Mesendoderm (in vitro differentiated cells): ENCODE measurements at regions not wholly inside any gene's neighbourhood (a gene's known extent, or its start where the extent isn't known, plus 50 kb on each side); places are given as distances from the start of the nearest gene placed in this dataset.
A peak's percentile ranks its signal among the peaks of the same experiment; 100 is the strongest.

Experiments
- DNase-seq: peaks from one replicate; pipeline ENCODE4 v3.0.0; 2013
- H2AK5ac ChIP-seq: 2 replicates; pipeline ENCODE4 v1.6.1; 2013; ENCODE audit warnings: low read length, inconsistent platforms
- H2BK120ac ChIP-seq: 2 replicates; pipeline ENCODE4 v1.6.1; 2013; ENCODE audit warnings: low read depth, mild to moderate bottlenecking, low read length, moderate library complexity, mixed read lengths
- H2BK15ac ChIP-seq: replicated peaks from 2 replicates; pipeline ENCODE4 v1.6.1; 2013; ENCODE audit warnings: low read depth, mild to moderate bottlenecking, moderate library complexity
- H2BK5ac ChIP-seq: 2 replicates; pipeline ENCODE4 v1.6.1; 2013; ENCODE audit warnings: low read length, inconsistent platforms
- H3K18ac ChIP-seq: 2 replicates; pipeline ENCODE4 v1.6.1; 2013; ENCODE audit warnings: mild to moderate bottlenecking, low read length, mixed read lengths
- H3K23ac ChIP-seq: one replicate; pipeline ENCODE4 v1.6.1; 2013; ENCODE audit warnings: low read length
- H3K27ac ChIP-seq: 2 replicates; pipeline ENCODE4 v1.5.1; 2013; ENCODE audit warnings: low read depth, mild to moderate bottlenecking, inconsistent platforms, low read length, moderate library complexity
- H3K27me3 ChIP-seq: 2 replicates; pipeline ENCODE4 v1.6.1; 2013; ENCODE audit warnings: low read length, control low read depth, mild to moderate bottlenecking, inconsistent platforms; ENCODE audit not compliant: insufficient read depth, poor library complexity
- H3K36me3 ChIP-seq: 2 replicates; pipeline ENCODE4 v1.6.1; 2013; ENCODE audit warnings: low read length, inconsistent platforms; ENCODE audit not compliant: control insufficient read depth, insufficient read depth
- H3K4ac ChIP-seq: one replicate; pipeline ENCODE4 v1.6.1; 2013; ENCODE audit warnings: low read depth, mild to moderate bottlenecking, low read length, moderate library complexity
- H3K4me1 ChIP-seq: 2 replicates; pipeline ENCODE4 v1.6.1; 2013; ENCODE audit warnings: low read depth, low read length, inconsistent platforms; ENCODE audit not compliant: control insufficient read depth
- H3K4me2 ChIP-seq: 2 replicates; pipeline ENCODE4 v1.6.1; 2013; ENCODE audit warnings: low read length
- H3K4me3 ChIP-seq: 2 replicates; pipeline ENCODE4 v1.5.1; 2013; ENCODE audit warnings: mild to moderate bottlenecking, low read length
- H3K56ac ChIP-seq: one replicate; pipeline ENCODE4 v1.6.1; 2013; ENCODE audit warnings: low read length
- H3K79me1 ChIP-seq: 2 replicates; pipeline ENCODE4 v1.6.1; 2013; ENCODE audit warnings: low read length, inconsistent platforms
- H3K79me2 ChIP-seq: 2 replicates; pipeline ENCODE4 v1.6.1; 2013; ENCODE audit warnings: mild to moderate bottlenecking, low read length; ENCODE audit not compliant: control insufficient read depth, insufficient read depth
- H3K9ac ChIP-seq: 2 replicates; pipeline ENCODE4 v1.6.1; 2013; ENCODE audit warnings: low read length, inconsistent platforms
- H4K5ac ChIP-seq: one replicate; pipeline ENCODE4 v1.6.1; 2013; ENCODE audit warnings: low read length
- H4K8ac ChIP-seq: one replicate; pipeline ENCODE4 v1.6.1; 2013; ENCODE audit warnings: low read depth, mild to moderate bottlenecking, control low read depth, low read length, moderate library complexity
- WGBS: extraction: QIAGEN DNeasy Blood & Tissue Kit; methylation state at CpG from one replicate; pipeline ENCODE4 v1.1.7; 2013; ENCODE audit warnings: low lambda C conversion rate, missing lambda C conversion rate; ENCODE audit not compliant: insufficient coverage; ENCODE audit errors: extremely low coverage; 5-methylcytosine and 5-hydroxymethylcytosine counted together

DNA sequence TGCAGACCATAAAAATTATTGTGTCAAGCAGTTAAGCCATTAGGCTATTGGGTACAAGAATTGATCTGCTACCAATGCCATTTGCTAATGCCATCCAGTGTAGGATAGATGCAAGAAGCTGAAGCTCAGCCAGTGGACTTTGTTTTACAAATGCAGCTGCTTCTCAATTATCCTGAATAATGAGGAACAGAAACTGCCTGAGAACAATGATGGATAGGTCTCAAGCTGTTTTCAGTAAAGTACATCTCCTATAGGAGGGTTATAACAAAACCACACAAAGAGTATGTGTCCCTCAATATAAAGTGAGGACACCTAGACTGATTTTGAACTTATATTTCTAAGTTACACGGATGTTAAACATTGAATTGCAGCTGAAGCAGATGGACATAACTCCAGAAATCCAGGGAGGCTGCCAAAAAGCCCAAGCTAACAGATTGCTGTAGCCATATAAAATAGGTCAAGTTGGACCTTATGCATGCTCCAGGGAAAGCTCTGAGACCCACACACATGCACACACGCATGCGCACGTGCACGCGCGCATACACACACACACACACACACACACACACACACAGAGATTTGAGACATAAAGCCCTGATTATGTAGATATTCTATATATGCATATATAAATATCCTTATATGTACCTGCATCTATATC, 482.7 kb upstream of the CD180 start:
- no CpG with 5 or more reads among the region's 7 CpGs for WGBS
- Histone ChIP-seq H3K79me2 (no peaks in the 10 kb centered on the region), H4K8ac (no peak overlapping the region), H2BK120ac (no peak overlapping the region), H3K79me1 (no peaks in the 10 kb centered on the region), H3K4me3 (no peak overlapping the region), H3K4me1 (no peaks in the 10 kb centered on the region), H3K56ac (no peak overlapping the region), H4K5ac (no peak overlapping the region), H3K27ac (no peak overlapping the region), H3K36me3 (no peaks in the 10 kb centered on the region), H3K9ac (no peak overlapping the region), H3K27me3 (no peaks in the 10 kb centered on the region), H2BK5ac (no peak overlapping the region), H3K18ac (no peak overlapping the region), H3K23ac (no peak overlapping the region), H3K4me2 (no peak overlapping the region), H2AK5ac (no peak overlapping the region), H3K4ac (no peak overlapping the region), H2BK15ac (no peak overlapping the region)
- DNase-seq = no peak

DNA sequence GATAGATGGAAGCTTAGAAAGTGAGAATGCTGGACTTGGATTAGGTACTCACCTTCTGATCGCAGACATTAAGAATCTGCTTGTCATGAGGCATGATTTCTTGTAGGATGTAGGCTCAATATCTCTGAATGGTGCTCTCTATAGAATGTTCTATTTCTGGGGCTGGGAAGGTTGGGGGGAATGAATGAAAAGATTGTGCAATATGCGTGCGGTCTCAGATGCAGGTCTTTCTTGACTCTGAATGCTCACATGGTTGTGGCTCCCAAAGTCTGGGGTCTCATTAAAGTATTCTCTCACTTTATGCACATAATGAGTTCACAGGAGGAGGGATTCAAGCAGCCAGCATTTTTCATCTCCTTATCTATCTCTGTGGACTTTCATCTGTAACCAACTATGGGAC, 482.0 kb upstream of the CD180 start:
- no peaks in the 10 kb centered on the region for H3K4me1 ChIP-seq
- H2BK15ac ChIP-seq = no peak overlapping the region
- no peak overlapping the region for H3K23ac ChIP-seq
- H2BK5ac ChIP-seq = no peak overlapping the region
- no CpG with 5 or more reads among the region's 3 CpGs for WGBS
- DNase-seq = no peak
- H2AK5ac ChIP-seq = no peak overlapping the region
- no peaks in the 10 kb centered on the region for H3K27me3 ChIP-seq
- H4K5ac ChIP-seq = no peak overlapping the region
- H3K4me2 ChIP-seq = no peak overlapping the region
- H3K9ac ChIP-seq = no peak overlapping the region
- no peak overlapping the region for H3K27ac ChIP-seq
- no peak overlapping the region for H3K4me3 ChIP-seq
- no peak overlapping the region for H3K18ac ChIP-seq
- H3K56ac ChIP-seq = no peak overlapping the region
- no peaks in the 10 kb centered on the region for H3K79me2 ChIP-seq
- no peaks in the 10 kb centered on the region for H3K79me1 ChIP-seq
- H3K36me3 ChIP-seq = no peaks in the 10 kb centered on the region
- H4K8ac ChIP-seq = no peak overlapping the region
- no peak overlapping the region for H2BK120ac ChIP-seq
- no peak overlapping the region for H3K4ac ChIP-seq

DNA sequence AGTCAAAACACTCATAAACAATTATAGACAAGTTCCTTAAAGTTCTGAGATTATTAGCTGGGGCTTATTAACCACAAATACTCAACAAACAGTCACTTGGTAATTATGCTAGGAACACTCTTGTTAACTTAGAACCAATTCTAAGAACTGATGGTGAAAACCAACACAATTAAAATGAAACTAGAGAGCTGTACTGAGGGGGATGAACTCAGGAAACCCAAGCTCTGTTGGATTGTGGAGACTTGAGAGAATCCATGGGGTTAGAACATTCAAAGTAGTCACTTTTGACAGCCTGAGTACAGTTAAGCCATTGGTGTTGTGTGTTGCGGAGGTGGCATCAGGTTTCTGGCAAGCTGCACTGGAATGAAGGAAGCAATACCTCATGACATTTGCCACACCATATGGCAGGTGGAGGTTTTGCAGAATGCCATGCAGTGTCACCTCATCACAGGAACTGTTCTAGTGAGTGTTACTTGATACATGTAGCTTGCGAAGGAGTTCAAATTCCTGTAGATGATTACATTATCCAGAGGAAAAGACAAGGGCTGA, 480.9 kb upstream of the CD180 start:
- no peak overlapping the region for H3K23ac ChIP-seq
- no CpG with 5 or more reads among the region's 2 CpGs for WGBS
- H3K18ac ChIP-seq = no peak overlapping the region
- no peaks in the 10 kb centered on the region for H3K79me2 ChIP-seq
- H2BK120ac ChIP-seq = no peak overlapping the region
- H3K4ac ChIP-seq = no peak overlapping the region
- H3K79me1 ChIP-seq = no peaks in the 10 kb centered on the region
- H2BK15ac ChIP-seq = no peak overlapping the region
- no peak overlapping the region for H3K9ac ChIP-seq
- no peak overlapping the region for H4K8ac ChIP-seq
- no peaks in the 10 kb centered on the region for H3K27me3 ChIP-seq
- H2BK5ac ChIP-seq = no peak overlapping the region
- H2AK5ac ChIP-seq = no peak overlapping the region
- no peaks in the 10 kb centered on the region for H3K4me1 ChIP-seq
- H3K56ac ChIP-seq = no peak overlapping the region
- peak; percentile 7 for DNase-seq
- no peaks in the 10 kb centered on the region for H3K36me3 ChIP-seq
- H4K5ac ChIP-seq = no peak overlapping the region
- H3K27ac ChIP-seq = no peak overlapping the region
- no peak overlapping the region for H3K4me3 ChIP-seq
- H3K4me2 ChIP-seq = no peak overlapping the region

DNA sequence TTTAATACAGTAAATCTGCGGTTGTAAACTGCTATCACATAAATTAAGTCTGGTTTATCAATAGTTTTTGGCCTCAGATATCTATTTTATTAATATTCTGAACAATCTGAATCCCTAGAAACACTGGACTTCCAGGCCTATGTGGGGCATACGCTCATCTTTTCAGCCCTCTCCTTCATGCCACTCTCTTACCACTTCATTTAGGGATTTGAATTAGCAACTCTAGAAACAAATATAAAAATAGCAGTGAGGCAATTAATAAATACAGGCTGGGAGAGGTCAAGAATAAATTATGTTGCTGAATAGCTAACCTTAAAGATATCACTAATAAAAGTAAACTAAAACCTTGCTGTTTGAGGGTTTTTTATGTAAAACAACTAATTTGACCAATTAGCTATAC, 480.3 kb upstream of the CD180 start:
- no CpG with 5 or more reads among the region's 2 CpGs for WGBS
- no peak overlapping the region for H3K4ac ChIP-seq
- H3K9ac ChIP-seq = no peak overlapping the region
- H3K79me1 ChIP-seq = no peaks in the 10 kb centered on the region
- H3K4me2 ChIP-seq = no peak overlapping the region
- H2BK5ac ChIP-seq = no peak overlapping the region
- no peak overlapping the region for H3K4me3 ChIP-seq
- no peak overlapping the region for H4K5ac ChIP-seq
- no peaks in the 10 kb centered on the region for H3K4me1 ChIP-seq
- H3K36me3 ChIP-seq = no peaks in the 10 kb centered on the region
- H3K27ac ChIP-seq = no peak overlapping the region
- no peak overlapping the region for H2BK15ac ChIP-seq
- no peak overlapping the region for H3K56ac ChIP-seq
- no peak overlapping the region for H3K18ac ChIP-seq
- no peak overlapping the region for H2BK120ac ChIP-seq
- no peak overlapping the region for H3K23ac ChIP-seq
- no peak overlapping the region for H2AK5ac ChIP-seq
- H3K79me2 ChIP-seq = no peaks in the 10 kb centered on the region
- H4K8ac ChIP-seq = no peak overlapping the region
- no peak for DNase-seq
- H3K27me3 ChIP-seq = no peaks in the 10 kb centered on the region

DNA sequence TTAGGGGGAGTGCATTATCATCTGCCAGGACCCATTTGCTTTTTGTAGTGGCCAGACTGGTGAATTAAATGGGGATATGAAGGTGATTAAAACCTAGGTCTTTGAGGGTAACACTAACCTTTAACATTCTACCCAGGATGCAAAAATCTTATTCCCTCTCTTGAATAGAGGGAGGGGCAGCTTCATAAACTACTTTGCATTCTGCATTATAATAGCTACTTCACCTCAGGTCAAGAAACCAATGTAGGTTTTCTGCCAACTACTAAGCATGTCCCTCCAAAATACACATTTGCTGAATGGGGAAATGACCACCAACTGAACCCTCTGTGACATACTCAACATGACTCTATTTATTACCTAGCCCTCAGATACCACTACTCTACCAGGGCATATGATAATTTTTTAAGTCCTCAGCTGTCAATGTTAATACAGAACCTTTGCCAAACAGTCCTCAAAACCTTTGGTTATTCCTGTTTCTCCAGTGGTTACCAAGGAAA, 477.6 kb upstream of the CD180 start:
- Histone ChIP-seq H3K4me3 (no peak overlapping the region), H3K4me2 (no peak overlapping the region), H3K4me1 (no peaks in the 10 kb centered on the region), H3K79me1 (no peaks in the 10 kb centered on the region), H2AK5ac (no peak overlapping the region), H3K23ac (no peak overlapping the region), H2BK120ac (no peak overlapping the region), H2BK5ac (no peak overlapping the region), H3K4ac (no peak overlapping the region), H3K9ac (no peak overlapping the region), H3K56ac (no peak overlapping the region), H3K18ac (no peak overlapping the region), H4K5ac (no peak overlapping the region), H3K79me2 (no peaks in the 10 kb centered on the region), H3K36me3 (no peaks in the 10 kb centered on the region), H3K27me3 (no peaks in the 10 kb centered on the region), H4K8ac (no peak overlapping the region), H2BK15ac (no peak overlapping the region), H3K27ac (no peak overlapping the region)
- DNase-seq = no peak

DNA sequence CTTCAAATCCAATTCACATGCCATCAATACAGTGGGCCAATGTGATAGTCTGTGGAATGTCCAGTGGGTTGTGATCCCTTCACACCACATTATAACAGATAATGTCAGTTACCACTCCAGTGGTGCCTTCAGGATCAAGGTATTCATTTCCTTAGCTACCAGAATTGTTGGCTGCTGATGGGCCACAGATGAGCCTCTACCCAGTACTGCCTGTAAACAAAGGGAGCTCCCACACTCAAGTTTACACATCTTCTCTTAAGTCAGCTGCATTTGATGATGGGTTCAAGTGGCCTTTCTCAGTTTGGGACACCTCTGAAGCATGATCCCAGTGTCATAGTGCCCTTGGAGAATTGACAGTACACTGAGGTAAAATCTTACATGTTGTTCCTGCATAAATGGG, 477.0 kb upstream of the CD180 start:
- no peaks in the 10 kb centered on the region for H3K36me3 ChIP-seq
- no peak overlapping the region for H3K9ac ChIP-seq
- no peak overlapping the region for H2AK5ac ChIP-seq
- H4K5ac ChIP-seq = no peak overlapping the region
- no peak overlapping the region for H2BK5ac ChIP-seq
- no peak overlapping the region for H4K8ac ChIP-seq
- no peak for DNase-seq
- no peak overlapping the region for H3K18ac ChIP-seq
- no peak overlapping the region for H3K27ac ChIP-seq
- H3K79me1 ChIP-seq = no peaks in the 10 kb centered on the region
- H3K27me3 ChIP-seq = no peaks in the 10 kb centered on the region
- no peaks in the 10 kb centered on the region for H3K79me2 ChIP-seq
- H2BK15ac ChIP-seq = no peak overlapping the region
- H2BK120ac ChIP-seq = no peak overlapping the region
- no peak overlapping the region for H3K4ac ChIP-seq
- H3K4me2 ChIP-seq = no peak overlapping the region
- no peak overlapping the region for H3K4me3 ChIP-seq
- no peak overlapping the region for H3K56ac ChIP-seq
- H3K4me1 ChIP-seq = no peaks in the 10 kb centered on the region
- no peak overlapping the region for H3K23ac ChIP-seq
